ENCODE measurements at regions not wholly inside any gene's neighbourhood (a gene's known extent, or its start where the extent isn't known, plus 50 kb on each side); places are given as distances from the start of the nearest gene placed in this dataset.

- 35 to 46% (median 42%) methylated on average over 2 of the region's 2 CpGs for WGBS, 4 donors
- DNase-seq, result no peak
- Histone ChIP-seq H3K36me3 (no peaks in the 10 kb centered on the region), H3K27me3 (no peaks in the 10 kb centered on the region), H3K27ac (no peak overlapping the region), H3K4me1 (no peaks in the 10 kb centered on the region), H3K4me3 (no peak overlapping the region), H3K9me3 (no peaks in the 10 kb centered on the region)
- no peak for ATAC-seq
- intact Hi-C loops (cut with DNase I), result no loop called here
- TF ChIP-seq CTCF (IDR thresholded peaks at IDR 0.05) (no peak), POLR2A (IDR thresholded peaks at IDR 0.05) (no peak)
Observed at GRCh38 chr18:42363446-42364441, 408.7 kb downstream of the PIK3C3 start.

- 48 to 67% (median 64%) methylated on average over 1 of the region's 1 CpG for WGBS, 4 donors
- no peaks in the 10 kb centered on the region for H3K9me3 ChIP-seq
- no peak overlapping the region for H3K4me3 ChIP-seq
- intact Hi-C loops (cut with DNase I), result no loop called here
- no peak for DNase-seq
- TF ChIP-seq POLR2A (IDR thresholded peaks at IDR 0.05) (no peak), CTCF (IDR thresholded peaks at IDR 0.05) (no peak)
- H3K27me3 ChIP-seq, result no peaks in the 10 kb centered on the region
- H3K36me3 ChIP-seq, result no peaks in the 10 kb centered on the region
- no peak for ATAC-seq
- no peak overlapping the region for H3K27ac ChIP-seq
- no peaks in the 10 kb centered on the region for H3K4me1 ChIP-seq
Observed at GRCh38 chr18:42364766-42365165, 409.7 kb downstream of the PIK3C3 start.

GRCh38 chr18:42365591-42365990 is 410.6 kb downstream of the PIK3C3 start:
- ATAC-seq (no peak), DNase-seq (no peak)
- Histone ChIP-seq H3K36me3 (no peaks in the 10 kb centered on the region), H3K4me1 (no peaks in the 10 kb centered on the region), H3K4me3 (no peak overlapping the region), H3K27me3 (no peaks in the 10 kb centered on the region), H3K27ac (no peak overlapping the region), H3K9me3 (no peaks in the 10 kb centered on the region)
- no peak for TF ChIP-seq CTCF (IDR thresholded peaks at IDR 0.05)
- TF ChIP-seq POLR2A (IDR thresholded peaks at IDR 0.05), result no peak
- intact Hi-C loops (cut with DNase I), result no loop called here
- 28 to 44% (median 39%) methylated on average over 1 of the region's 1 CpG for WGBS, 4 donors

GRCh38 chr18:42373584-42373983 is 418.6 kb downstream of the PIK3C3 start:
- peaks cover 0 to 3% (median 0%) of the 10 kb centered on the region in 12 donors for H3K9me3 ChIP-seq
- no peaks in the 10 kb centered on the region for H3K4me1 ChIP-seq
- TF ChIP-seq POLR2A (IDR thresholded peaks at IDR 0.05) (no peak), CTCF (IDR thresholded peaks at IDR 0.05) (no peak)
- no peaks in the 10 kb centered on the region for H3K27me3 ChIP-seq
- ATAC-seq (no peak), DNase-seq (no peak)
- no peaks in the 10 kb centered on the region for H3K36me3 ChIP-seq
- WGBS, 4 donors, result 87 to 95% (median 90%) methylated on average over 1 of the region's 1 CpG
- intact Hi-C loops (cut with DNase I), result no loop called here
- no peak overlapping the region for H3K4me3 ChIP-seq
- no peak overlapping the region for H3K27ac ChIP-seq

Data from heart left ventricle (tissue), 16 donors.